NCI-H1694 treated with DMSO at 0.1 percent for 48 hours (cell line): ENCODE measurements at regions not wholly inside any gene's neighbourhood (a gene's known extent, or its start where the extent isn't known, plus 50 kb on each side); places are given as distances from the start of the nearest gene placed in this dataset.
"Not testable (repeated sequence)": the region's sequence is repeated elsewhere in the genome, so short reads cannot be mapped to it uniquely, and the experiment has no call there.

ENCODE experiments used
- DNase-seq: peaks from one replicate; lab custom pipeline; 2025; lab: John Stamatoyannopoulos, UW

DNA sequence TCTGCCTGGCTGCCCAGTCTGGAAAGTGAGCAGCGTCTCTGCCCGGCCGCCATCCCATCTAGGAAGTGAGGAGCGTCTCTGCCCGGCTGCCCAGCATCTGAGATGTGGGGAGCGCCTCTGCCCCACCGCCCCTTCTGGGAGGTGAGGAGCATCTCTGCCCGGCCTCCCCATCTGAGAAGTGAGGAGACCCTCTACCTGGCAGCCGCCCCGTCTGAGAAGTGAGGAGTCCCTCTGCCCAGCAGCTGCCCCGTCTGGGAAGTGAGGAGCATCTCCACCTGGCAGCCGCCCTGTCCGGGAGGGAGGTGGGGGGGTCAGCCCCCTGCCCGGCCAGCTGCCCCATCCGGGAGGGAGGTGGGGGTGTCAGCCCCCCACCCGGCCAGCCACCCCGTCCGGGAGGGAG lies 644.2 kb upstream of the PRMT6 start:
- not testable (repeated sequence) for DNase-seq

DNA sequence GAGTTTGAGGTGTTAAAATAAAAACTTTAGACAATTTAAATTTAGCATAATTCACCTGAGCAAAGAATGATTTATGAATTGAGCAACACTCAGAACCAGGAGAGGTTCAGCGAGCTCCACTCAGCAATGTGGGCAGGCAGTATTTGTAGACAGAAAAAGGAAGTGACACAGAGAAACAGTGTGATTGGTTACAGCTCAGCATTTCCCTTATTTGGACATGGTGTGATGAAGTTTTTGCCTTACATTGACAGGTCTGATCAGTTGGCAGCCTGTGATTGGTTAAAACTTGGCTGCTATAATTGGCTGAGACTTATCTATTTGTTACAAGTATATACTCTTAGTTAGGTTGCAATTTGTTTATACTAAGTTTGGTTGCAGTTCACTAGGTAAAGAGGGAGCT lies 621.2 kb upstream of the PRMT6 start:
- DNase-seq: no peak

DNA sequence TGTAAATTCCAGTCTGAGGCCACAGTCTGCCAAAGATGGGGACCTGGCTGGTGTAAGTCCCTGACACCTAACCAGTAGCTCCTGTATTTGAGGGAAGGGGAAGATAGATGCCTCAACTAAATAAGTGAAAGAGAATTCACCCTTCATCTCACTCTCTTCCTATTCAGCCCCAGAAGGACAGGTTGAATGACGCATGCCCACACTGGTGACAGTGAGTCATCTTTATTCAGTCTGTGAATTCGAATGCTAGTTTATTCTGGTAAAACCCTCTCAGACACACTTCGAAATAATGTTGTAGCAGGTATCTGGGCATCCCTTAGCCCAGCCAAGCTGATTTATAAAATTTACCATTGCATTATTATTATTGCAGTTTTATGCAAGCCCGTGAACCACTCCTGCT lies 617.0 kb upstream of the PRMT6 start:
- no peak for DNase-seq

DNA sequence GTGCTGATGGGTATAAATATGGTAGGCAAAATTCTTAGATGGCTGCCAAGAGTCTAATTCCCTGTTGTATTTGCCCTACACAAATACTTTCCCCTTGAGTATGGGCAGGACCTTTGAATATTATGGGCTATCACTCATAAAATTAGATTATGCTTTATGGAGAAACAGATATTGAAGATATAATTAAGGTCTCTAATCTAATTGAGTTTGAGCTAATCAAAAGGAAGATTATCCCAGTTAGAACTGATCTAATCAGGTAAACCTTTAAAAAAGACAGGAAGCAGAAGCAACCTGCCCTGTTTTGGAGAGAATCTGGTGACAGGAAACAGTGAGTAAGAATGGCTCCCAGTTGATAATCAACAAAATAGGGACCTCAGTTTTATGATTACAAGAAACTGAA lies 609.0 kb upstream of the PRMT6 start:
- no peak for DNase-seq

DNA sequence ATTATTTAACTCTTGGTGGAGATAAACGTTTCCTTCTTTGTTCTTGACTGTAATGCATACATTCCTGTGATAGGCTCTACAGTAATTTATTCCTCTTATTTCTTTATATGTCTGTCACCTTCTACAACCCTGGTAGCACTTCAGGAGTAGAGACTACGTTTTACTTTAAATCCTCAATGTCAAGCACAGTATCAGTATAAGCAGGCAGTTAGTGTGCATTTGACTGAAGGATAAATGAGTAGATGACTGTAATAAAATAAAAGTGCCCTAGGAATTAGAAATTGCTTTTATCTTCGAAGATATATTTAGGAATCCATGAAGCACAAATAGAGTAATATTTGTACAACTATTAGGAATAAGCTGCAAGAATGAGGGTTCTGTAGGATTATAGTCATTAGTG lies 599.6 kb upstream of the PRMT6 start:
- no peak for DNase-seq

DNA sequence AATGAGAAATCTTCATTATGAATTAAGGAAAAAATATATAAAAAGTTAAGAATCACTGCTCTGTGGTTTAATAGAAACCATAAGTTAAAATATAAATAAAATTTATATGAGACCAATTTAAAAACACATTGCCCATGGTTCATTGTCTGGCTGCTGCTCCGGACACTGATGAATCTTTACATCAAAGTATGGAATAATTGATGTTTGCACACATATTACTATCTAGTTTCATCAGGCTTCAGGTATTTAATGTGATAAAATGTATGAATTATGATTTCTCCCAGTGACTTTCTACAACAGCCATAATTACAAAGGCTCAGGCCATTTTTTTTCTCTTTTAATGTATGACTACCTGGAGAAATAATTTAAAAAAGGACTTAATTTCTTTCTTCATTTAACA lies 599.1 kb upstream of the PRMT6 start:
- no peak for DNase-seq

DNA sequence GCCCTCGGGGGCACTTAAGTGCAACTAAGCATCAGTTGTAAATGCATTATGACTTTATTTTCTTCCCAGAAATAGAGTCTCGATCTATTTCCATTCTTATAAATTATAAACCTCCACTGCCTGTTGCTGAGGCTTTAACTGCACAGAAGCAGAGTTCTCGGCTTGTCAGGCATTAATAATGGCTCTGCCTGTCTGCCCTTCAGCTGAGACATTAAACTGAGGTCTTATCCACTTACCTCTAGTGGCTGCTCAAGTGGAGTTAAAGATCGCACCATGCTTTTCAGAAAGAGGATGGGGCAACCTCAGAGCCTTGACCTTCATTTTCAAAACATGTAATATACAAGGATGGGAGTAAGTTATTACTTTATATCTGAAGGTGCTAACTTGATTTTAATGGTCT lies 597.6 kb upstream of the PRMT6 start:
- no peak for DNase-seq

DNA sequence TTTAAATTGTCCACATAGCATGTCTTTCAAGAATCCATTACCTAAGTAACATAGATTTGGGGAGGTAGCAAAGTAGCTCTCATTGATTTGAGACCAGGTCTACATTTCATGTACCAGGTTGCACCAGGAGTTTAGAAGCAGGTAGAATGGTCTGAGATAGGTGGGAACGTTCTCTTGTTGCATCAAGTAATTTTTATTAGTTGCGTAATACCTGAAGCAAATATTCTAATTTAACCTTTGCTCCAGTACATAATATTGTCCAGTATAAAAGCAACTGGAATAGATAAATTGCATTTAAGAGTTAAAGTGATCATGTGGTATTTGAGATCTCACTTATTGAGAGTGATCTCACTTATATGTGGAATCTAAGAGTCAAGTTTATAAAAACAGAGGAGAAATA lies 597.1 kb upstream of the PRMT6 start:
- DNase-seq: no peak

DNA sequence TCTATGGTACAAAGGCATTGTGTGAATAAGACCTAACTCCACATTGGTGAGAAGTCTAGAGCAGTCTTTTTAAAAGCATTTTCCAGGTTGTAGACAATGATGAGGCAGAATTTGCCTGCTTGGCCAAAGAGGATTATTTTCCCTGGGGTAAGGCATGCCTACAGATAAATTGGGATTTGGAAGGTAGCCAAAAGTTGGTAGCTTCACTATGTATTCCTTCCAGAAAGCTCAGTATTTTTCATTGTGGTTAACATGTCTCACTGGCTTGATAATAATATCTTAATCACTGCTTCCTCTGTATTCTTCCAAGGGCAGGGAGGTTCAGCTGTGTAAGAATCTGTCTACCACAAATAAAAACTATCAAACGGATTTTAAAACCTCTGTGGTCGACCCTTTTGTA lies 590.8 kb upstream of the PRMT6 start:
- no peak for DNase-seq

DNA sequence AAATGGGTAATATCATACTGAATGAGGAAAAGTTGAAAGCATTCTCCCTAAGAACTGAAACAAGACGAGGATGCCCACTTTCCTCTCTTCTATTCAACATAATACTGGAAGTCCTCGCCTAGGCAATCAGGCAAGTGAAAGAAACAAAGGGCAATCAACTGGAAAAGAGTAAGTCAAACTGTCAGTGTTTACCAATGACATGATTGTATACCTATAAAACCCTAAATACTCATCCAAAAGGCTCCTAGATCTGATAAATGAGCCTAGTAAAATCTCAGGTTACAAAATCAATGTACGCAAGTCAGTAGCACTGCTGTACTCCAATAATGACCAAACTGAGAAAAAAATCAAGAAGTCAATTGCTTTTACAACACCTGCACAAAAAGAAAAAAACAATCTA lies 575.8 kb upstream of the PRMT6 start:
- no peak for DNase-seq

DNA sequence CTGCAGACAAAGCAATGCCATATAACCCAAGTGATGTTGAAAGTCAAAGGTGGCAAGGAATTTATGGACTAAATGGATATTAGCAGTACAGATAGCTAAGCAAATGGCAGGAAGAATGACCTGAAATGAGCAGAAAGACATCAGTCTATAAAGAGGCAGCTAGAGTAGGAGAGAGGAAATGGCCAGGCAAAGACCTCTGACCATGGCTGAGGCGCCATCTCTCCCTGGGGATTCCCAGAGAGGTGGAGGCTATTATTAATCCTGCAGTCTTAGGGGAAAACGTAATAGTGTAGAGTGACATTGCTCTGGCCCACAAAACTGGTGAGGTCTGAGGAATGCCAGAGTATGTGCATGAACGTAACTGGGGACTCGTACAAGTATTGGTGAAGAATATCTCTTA lies 563.6 kb upstream of the PRMT6 start:
- DNase-seq: no peak

DNA sequence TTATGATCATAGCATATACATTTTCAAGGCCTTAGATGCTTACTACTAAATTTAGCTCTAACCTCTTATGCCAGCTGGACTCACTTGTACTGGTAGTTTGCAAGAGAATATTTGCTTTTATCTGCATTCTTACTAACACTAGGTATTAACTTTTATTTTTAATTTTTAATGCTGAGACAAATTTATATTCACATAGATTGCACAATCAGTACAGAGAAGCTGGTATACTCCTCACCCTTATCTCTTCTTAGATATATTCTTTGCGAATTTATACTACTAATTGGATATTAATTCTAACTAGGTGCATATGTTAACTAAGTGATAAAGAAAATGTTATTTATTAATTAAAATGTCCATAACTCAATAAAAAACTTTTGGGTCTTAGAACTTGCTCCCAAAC lies 561.8 kb upstream of the PRMT6 start:
- no peak for DNase-seq

DNA sequence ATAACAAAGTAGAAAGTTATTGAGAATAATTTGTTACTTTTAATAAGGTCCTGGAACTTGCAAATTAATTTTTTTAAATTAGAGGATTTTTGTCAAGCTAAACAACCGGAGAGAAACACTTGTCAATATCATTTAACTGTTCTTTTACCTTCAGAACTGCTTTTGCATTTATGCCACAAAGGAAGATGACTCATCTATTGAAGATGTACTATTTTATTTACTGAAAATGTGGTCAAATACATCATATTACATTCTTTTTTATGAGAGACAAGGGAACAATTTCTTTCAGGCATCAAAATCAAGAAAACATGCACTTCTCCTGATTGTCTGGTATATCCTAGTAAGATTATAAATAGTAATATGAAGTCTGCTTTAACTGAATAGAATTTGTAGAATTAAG lies 558.2 kb upstream of the PRMT6 start:
- DNase-seq: no peak

DNA sequence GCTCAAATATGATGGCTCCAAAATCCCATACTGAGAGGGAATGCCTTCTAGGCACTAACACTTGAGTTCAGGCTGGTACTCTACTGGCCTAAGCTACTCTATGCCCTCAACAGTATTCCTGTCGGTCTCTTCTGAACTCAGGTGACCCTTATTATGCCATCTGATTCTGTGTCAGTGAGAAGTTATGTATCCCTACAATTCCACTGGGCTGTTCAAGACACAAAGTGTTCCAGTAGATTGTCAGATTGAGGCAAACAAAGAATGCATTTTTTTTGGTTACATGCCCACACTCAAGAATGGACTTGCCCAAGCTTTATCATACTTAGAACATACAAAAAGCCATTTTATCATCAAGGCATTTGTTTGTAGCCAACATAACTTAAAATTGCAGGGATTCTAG lies 553.8 kb upstream of the PRMT6 start:
- no peak for DNase-seq

DNA sequence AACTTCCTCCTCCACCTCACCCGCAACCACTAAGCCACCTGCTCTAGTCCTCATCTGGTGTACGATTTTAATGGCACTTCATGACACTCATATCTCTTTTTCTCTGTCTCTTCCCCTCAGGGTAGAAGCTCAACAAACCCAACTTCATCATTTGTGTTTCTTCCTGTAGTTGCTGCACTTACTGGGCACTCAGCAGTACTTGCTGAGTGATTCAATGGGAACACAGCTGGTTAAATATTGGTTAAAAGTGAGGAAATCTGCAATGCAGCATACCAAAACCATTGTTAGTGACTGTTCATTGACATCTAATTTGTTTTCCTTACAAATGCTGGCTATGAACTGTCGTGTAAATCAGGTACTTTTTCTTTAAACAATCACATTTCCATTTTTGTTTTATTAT lies 541.1 kb upstream of the PRMT6 start:
- DNase-seq: no peak

DNA sequence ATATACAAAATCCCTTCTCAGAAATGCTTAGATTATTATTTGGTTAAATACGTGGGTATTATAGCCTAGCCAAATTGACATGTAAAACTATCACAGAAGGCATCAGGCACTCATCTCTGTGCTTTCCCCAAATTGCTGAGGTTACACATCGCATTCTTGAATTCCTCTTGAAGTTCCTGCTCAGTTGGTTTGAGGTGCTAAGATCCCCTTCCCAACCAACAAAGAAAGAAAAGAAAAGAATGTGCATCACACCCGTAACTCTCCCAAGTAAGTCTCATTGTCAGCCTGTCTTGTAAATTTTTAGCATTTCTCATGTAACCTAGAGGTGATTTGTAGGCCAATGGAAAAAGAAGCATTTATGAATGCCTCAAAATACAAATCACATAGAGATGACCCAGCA lies 539.2 kb upstream of the PRMT6 start:
- no peak for DNase-seq

DNA sequence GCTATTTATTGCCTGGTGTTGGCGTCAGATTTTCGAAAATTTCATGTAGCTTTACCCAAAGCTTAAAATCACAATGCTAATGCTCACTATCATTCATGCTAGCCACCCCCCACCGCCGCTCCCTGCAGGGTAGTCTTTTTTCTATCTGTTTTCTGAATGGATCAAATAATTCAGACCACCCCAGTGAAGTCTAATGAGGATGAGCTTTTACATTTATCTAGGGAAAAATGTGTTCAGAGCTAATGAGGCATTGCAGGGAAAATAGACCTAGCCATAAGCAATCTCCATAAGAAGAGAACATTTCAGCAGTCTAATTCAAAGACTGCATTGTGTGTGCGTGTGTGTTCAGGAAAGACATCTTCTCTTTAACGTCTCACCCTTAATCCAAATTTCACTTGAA lies 533.0 kb upstream of the PRMT6 start:
- DNase-seq: no peak

DNA sequence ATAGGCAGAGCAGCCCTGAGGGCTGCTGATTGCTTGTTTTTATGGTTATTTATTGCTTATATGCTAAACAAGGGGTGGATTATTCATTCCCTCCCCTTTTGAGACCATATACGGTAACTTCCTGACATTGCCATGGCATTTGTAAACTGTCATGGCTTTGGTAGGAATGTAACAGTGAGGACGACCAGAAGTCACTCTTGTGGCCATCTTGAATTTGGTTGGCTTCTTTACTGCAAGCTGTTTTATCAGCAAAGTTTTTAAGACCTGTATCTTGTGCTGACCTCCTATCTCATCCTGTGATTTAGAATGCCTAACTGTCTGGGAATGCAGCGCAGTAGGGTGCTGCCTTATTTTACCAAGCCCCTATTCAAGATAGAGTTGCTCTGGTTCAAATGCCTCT lies 531.8 kb upstream of the PRMT6 start:
- DNase-seq: no peak

DNA sequence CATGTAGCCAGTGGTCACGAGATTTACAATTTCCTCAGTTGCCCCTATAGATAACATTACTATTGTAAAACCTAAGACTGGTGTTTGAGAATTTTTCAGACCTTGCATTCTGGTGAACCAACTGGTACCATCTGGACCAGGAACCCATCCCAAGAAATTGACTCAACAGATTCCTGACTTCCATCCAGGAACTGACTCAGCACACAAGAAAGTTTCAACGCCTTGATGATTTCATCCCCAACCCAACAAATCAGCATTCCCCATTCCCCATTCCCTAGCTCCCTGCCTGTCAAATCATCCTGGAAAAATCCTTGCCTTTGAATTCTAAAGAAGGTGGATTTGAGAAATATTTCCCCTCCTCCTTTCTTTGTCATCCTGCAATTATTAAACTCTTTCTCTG lies 529.8 kb upstream of the PRMT6 start:
- DNase-seq: no peak

DNA sequence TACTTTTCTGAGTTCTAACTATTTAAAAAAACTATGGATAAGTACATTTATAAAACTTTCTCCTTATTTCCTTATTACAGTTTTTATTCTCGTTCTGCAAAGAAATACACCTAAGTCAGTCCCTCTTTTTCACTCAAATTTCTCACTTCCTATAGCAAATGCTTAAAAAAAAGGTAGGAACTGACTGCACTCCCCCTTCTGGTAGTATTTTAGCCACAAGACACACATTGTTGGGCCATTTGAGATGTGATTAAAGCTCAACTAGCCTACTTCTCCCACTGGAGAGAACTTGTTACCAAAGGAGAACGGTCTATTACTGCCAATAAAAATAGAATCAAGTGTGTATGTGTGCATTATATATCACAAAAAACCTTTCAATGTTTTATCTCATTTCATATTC lies 521.9 kb upstream of the PRMT6 start:
- no peak for DNase-seq

DNA sequence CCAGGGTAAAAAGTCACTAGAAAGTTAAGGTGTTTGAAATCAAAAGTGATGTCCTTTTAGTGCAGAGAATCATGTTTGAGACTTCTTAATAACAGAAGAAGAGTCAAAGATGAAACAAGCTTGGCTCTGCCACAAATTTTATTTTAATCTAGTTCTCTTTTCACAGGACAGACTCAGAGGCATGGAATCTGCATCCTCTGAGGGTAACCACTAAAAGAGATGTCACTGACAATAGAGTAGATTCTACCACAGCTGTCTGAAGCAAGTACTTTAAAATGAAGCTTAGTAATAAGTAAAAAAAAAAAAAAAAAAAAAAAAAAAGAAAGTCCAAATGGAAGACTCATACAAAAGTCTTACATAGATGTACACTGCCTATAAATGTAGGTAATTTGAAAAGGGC lies 519.7 kb upstream of the PRMT6 start:
- no peak for DNase-seq

DNA sequence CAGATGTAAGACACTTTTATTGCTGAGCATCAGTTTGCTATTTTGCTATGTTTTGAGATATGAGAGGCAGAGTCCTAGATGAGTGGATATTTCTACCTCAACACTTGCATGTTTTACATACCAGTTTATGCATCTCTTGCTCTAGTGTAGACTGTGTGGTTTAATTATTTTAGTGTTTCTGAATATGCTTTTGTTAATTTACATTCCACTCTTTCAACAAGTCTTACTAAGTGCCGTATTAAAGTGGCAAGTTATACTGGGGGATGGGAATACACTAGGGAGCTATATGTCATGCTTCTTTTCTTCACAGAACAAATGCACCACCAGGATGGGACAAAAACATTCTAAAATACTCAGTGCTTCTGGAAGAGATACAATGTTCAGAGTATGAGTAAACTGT lies 507.7 kb upstream of the PRMT6 start:
- no peak for DNase-seq

DNA sequence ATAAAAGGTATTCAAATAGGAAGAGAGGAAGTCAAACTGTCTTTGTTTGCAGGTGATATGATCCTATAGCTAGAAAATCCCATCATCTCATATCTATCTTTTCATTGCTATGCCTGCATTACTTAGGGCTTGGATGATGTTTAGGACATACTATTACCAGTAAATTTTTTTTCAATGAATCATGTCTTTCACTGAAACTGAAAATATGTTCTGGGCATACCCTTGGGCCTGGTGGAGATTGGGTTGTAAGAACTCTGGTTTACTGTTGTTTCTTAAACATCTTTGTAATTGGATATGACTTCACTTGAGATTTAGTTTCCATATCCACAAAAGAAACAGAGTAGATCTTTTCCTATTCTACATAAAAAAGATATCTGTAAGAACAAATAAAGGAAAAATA lies 502.2 kb upstream of the PRMT6 start:
- no peak for DNase-seq

DNA sequence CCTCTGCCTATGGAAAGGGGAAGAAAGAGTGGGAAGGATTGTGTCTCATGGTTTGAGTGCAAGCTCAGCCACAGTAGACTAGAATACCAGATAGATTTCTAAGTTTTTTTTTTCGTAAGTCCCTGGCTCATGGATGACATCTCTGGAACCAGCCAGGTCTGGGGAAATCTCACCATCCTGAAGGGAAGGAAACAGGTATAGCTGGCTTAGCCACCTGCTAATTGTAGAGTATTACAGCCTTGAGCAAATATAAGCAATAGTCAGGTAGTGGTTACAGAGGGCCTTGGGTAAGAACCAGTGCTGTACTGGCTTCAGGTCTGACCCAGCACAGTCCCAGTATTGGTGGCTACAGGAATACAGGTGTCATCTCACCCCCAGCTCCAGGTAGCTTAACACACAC lies 500.9 kb upstream of the PRMT6 start:
- DNase-seq: no peak

DNA sequence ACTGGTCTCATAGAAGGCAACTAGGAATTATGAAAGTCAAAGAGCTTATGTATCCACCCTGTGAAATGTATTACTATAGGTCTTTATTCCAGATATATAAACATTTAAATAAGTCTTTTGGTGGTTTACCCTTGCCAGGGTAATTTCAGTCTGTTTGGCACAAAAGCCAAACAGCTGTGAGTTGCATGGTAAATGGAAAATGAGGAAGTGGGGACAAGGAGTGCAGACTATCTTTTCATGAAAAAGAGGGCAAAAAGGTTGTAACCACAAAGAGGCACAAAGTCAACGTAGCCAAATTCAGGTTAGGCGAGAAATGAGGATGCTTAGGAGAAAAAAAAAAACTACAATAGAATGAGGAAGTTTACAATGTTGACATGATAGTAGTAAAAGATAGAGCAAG lies 492.3 kb upstream of the PRMT6 start:
- DNase-seq: no peak
